IMR-90 (cell line): ENCODE measurements at regions not wholly inside any gene's neighbourhood (a gene's known extent, or its start where the extent isn't known, plus 50 kb on each side); places are given as distances from the start of the nearest gene placed in this dataset.

ENCODE experiments used
- ATAC-seq: fragments of 200-7000 bp; cut with Tn5 transposase; 2 replicates; pipeline ENCODE4 v1.9.1; 2020; ENCODE audit warnings: low read depth, mild to moderate bottlenecking, moderate library complexity
- BruUV-seq: library from RNA; stranded (reverse); fragments of 400-500 nt; replicated peaks from 2 replicates; lab custom pipeline; 2021; lab: Mats Ljungman, UMichigan
- CTCF ChIA-PET: fragments of 300-600 bp; formaldehyde crosslinking; extraction: SDS; loops from one replicate; lab custom pipeline; 2021; ENCODE audit warnings: antibody characterized with exemption; lab: Yijun Ruan, JAX
- POLR2A ChIA-PET: fragments of 300-600 bp; sonication (Branson Sonifier 250); formaldehyde crosslinking; loops from one replicate; lab custom pipeline; 2022; ENCODE audit warnings: antibody characterized with exemption; ENCODE audit not compliant: unreplicated experiment; lab: Charles Lee
- DNase-seq: peaks from one replicate; pipeline ENCODE4 v3.0.0; 2013
- H2AFZ ChIP-seq: replicated peaks from 2 replicates; pipeline ENCODE3; 2013; ENCODE audit warnings: low read length, mild to moderate bottlenecking; ENCODE audit not compliant: poor library complexity
- H2AK5ac ChIP-seq: 2 replicates; pipeline ENCODE4 v1.6.1; 2013; ENCODE audit warnings: low read depth, low read length, inconsistent platforms
- H2AK9ac ChIP-seq: replicated peaks from 2 replicates; pipeline ENCODE3; 2013; ENCODE audit warnings: mild to moderate bottlenecking, low read depth, low read length, moderate library complexity; ENCODE audit not compliant: poor library complexity
- H2BK120ac ChIP-seq: 2 replicates; pipeline ENCODE4 v1.6.1; 2013; ENCODE audit warnings: low read depth, low read length, inconsistent platforms
- H2BK15ac ChIP-seq: 3 replicates; pipeline ENCODE4 v1.6.1; 2013; ENCODE audit warnings: low read depth, low read length, inconsistent platforms
- H2BK20ac ChIP-seq: 2 replicates; pipeline ENCODE4 v1.6.1; 2013; ENCODE audit warnings: low read depth, mild to moderate bottlenecking, inconsistent platforms, low read length, moderate library complexity
- H2BK5ac ChIP-seq: 2 replicates; pipeline ENCODE4 v1.6.1; 2013; ENCODE audit warnings: mild to moderate bottlenecking, low read depth, low read length, inconsistent platforms; ENCODE audit not compliant: poor library complexity, severe bottlenecking
- H3K14ac ChIP-seq: replicated peaks from 2 replicates; pipeline ENCODE4 v1.6.1; 2013; ENCODE audit warnings: low read depth, low read length, inconsistent platforms
- H3K18ac ChIP-seq: 2 replicates; pipeline ENCODE4 v1.6.1; 2013; ENCODE audit warnings: low read depth, low read length, control low read depth
- H3K23ac ChIP-seq: 2 replicates; pipeline ENCODE4 v1.6.1; 2013; ENCODE audit warnings: low read depth, low read length, inconsistent platforms
- H3K27ac ChIP-seq: 2 replicates; pipeline ENCODE4 v1.5.1; 2013; ENCODE audit warnings: mild to moderate bottlenecking, control low read depth, low read length; ENCODE audit not compliant: insufficient read depth
- H3K27me3 ChIP-seq: 2 replicates; pipeline ENCODE4 v1.6.1; 2013; ENCODE audit warnings: low read length; ENCODE audit not compliant: control insufficient read depth, insufficient read depth
- H3K36me3 ChIP-seq: 2 replicates; pipeline ENCODE4 v1.6.1; 2013; ENCODE audit warnings: low read length, mixed read lengths; ENCODE audit not compliant: control insufficient read depth, insufficient read depth
- H3K4ac ChIP-seq: 2 replicates; pipeline ENCODE4 v1.6.1; 2013; ENCODE audit warnings: low read depth, low read length, inconsistent platforms
- H3K4me1 ChIP-seq: 2 replicates; pipeline ENCODE4 v1.6.1; 2013; ENCODE audit warnings: low read length, mixed read lengths; ENCODE audit not compliant: control insufficient read depth, insufficient read depth
- H3K4me2 ChIP-seq: 2 replicates; pipeline ENCODE4 v1.6.1; 2013; ENCODE audit warnings: low read depth, mild to moderate bottlenecking, control low read depth, low read length, moderate library complexity
- H3K4me3 ChIP-seq: 2 replicates; pipeline ENCODE4 v1.5.1; 2013; ENCODE audit warnings: low read depth, mild to moderate bottlenecking, control low read depth, low read length, moderate library complexity; ENCODE audit not compliant: insufficient read depth
- H3K56ac ChIP-seq: 2 replicates; pipeline ENCODE4 v1.6.1; 2013; ENCODE audit warnings: low read length, inconsistent platforms; ENCODE audit not compliant: insufficient read depth; ENCODE audit errors: extremely low read depth
- H3K79me1 ChIP-seq, 2 experiments: 2 replicates each; pipeline ENCODE4 v1.6.1; 2013; ENCODE audit warnings: low read length in 2 of 2, inconsistent platforms in 1 of 2, low read depth in 1 of 2
- H3K9ac ChIP-seq: 2 replicates; pipeline ENCODE4 v1.6.1; 2013; ENCODE audit warnings: low read depth, low read length, control low read depth
- H3K9me1 ChIP-seq: 2 replicates; pipeline ENCODE4 v1.6.1; 2013; ENCODE audit warnings: low read length, inconsistent platforms; ENCODE audit not compliant: insufficient read depth
- H3K9me3 ChIP-seq: 2 replicates; pipeline ENCODE4 v1.6.1; 2013; ENCODE audit warnings: low read length; ENCODE audit not compliant: control insufficient read depth, insufficient read depth
- H4K20me1 ChIP-seq: 2 replicates; pipeline ENCODE4 v1.6.1; 2013; ENCODE audit warnings: low read length, inconsistent platforms; ENCODE audit not compliant: insufficient read depth
- H4K5ac ChIP-seq: 2 replicates; pipeline ENCODE4 v1.6.1; 2013; ENCODE audit warnings: mild to moderate bottlenecking, low read depth, low read length, control low read depth
- H4K8ac ChIP-seq, 2 experiments: 2 replicates each; pipeline ENCODE4 v1.6.1; 2013; ENCODE audit warnings: low read depth in 2 of 2, low read length in 2 of 2, control low read depth in 1 of 2, inconsistent platforms in 1 of 2
- H4K91ac ChIP-seq: 2 replicates; pipeline ENCODE4 v1.6.1; 2013; ENCODE audit warnings: low read depth, low read length, inconsistent platforms; ENCODE audit not compliant: insufficient read depth
- BHLHE40 ChIP-seq: fragments of 150-350 bp; IDR thresholded peaks from 2 replicates; pipeline ENCODE4 v1.6.1; 2016; ENCODE audit warnings: mild to moderate bottlenecking, low read depth, low read length
- FOS ChIP-seq: fragments of 150-350 bp; IDR thresholded peaks from 2 replicates; pipeline ENCODE4 v1.6.1; 2016; ENCODE audit warnings: low read depth, low read length
- MAFK ChIP-seq: IDR thresholded peaks from 2 replicates; pipeline ENCODE4 v1.6.1; 2012; ENCODE audit warnings: low read depth, low read length, improper control_type of control experiment
- MAZ ChIP-seq: IDR thresholded peaks from 2 replicates; pipeline ENCODE4 v1.6.1; 2012; ENCODE audit warnings: low read depth, mild to moderate bottlenecking, low read length, improper control_type of control experiment, moderate library complexity, borderline replicate concordance
- MXI1 ChIP-seq: IDR thresholded peaks from 2 replicates; pipeline ENCODE4 v1.6.1; 2012; ENCODE audit warnings: low read depth, mild to moderate bottlenecking, low read length, moderate library complexity, borderline replicate concordance
- POLR2A ChIP-seq: IDR thresholded peaks from 2 replicates; pipeline ENCODE4 v1.6.1; 2012; ENCODE audit warnings: mild to moderate bottlenecking, low read depth, low read length
- RAD21 ChIP-seq: IDR thresholded peaks from 2 replicates; pipeline ENCODE4 v1.6.1; 2012; ENCODE audit warnings: low read length, improper control_type of control experiment
- RFX5 ChIP-seq: IDR thresholded peaks from 2 replicates; pipeline ENCODE4 v1.8.0; 2012; ENCODE audit warnings: low read depth, mild to moderate bottlenecking, low read length, moderate library complexity
- WGBS, 2 experiments: methylation state at CpG; one replicate each; pipeline versions ENCODE4 v1.1.5 to v1.1.7; 2013; ENCODE audit warnings: missing lambda C conversion rate in 2 of 2; ENCODE audit not compliant: insufficient read length in 1 of 2; ENCODE audit errors: extremely low coverage in 2 of 2; 5-methylcytosine and 5-hydroxymethylcytosine counted together
- dilution Hi-C: fragments of 300-500 bp; cut with HindIII; formaldehyde crosslinking; loops from one replicate; pipeline ENCODE4 v1.14.3; 2018; ENCODE audit warnings: low sequenced_read_pairs; ENCODE audit not compliant: unreplicated experiment
- in situ Hi-C: fragments of 300-500 bp; cut with MboI; formaldehyde crosslinking; loops from 3 replicates; pipeline ENCODE4 v1.14.3; 2019; ENCODE audit warnings: low sequenced_read_pairs, inconsistent platforms, mixed read lengths
- intact Hi-C: fragments of 100-400 bp; cut with micrococcal nuclease; formaldehyde crosslinking; loops from 2 replicates; pipeline ENCODE4 v1.10.0; 2022
- TF ChIP-seq, protein P1 (sequence below): fragments of 150-350 bp; IDR thresholded peaks from 2 replicates; pipeline ENCODE4 v1.6.1; 2017; ENCODE audit warnings: mild to moderate bottlenecking, antibody characterized with exemption, low read length, low read depth
- TF ChIP-seq, protein P2 (sequence below): fragments of 150-350 bp; IDR thresholded peaks from 2 replicates; pipeline ENCODE4 v1.6.1; 2016; ENCODE audit warnings: low read depth, mild to moderate bottlenecking, low read length, moderate library complexity, borderline replicate concordance

DNA sequence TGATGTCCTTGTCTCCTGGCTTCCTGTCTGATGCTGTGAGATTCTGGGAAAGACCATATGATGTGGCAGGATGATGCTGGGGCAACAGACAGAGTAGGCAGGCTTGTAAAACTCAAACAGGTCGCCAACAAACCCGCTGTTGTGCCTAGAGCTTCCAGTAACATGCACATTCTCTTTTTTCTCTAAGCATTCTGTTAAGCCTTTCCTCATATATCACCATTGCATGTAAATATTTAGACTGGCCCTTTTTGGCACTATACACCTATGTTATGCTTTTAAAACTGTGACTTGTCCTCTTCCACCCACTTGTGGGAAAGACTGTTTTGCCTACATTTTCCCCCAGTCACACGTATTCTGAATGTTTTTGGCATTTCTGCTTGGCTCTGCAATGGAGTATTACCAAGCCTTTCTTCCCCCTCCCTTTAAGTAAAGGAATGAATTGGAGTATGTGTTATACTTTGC lies 250.4 kb upstream of the TANK start:
- H3K9me1 ChIP-seq, result peaks cover 2% of the 10 kb centered on the region; the same call in 1 of the 2 replicates
- intact Hi-C loops (loop anchor here (1.0 kb wide), 1 partner anchor 8 kb away; no protein-coding TSS in a partner anchor), dilution Hi-C loops (no loop called here), in situ Hi-C loops (no loop called here)
- H3K23ac ChIP-seq, result peak overlapping the region; percentile 41
- H2BK5ac ChIP-seq, result peak overlapping the region; percentile 29
- no peak overlapping the region for H3K56ac ChIP-seq
- H3K9me3 ChIP-seq, result no peaks in the 10 kb centered on the region
- ATAC-seq (peak; percentile 69), DNase-seq (peak; percentile 72)
- H3K4ac ChIP-seq, result peak overlapping the region; percentile 61
- H2BK20ac ChIP-seq, result peak overlapping the region; percentile 63
- peak overlapping the region; percentile 58 for H2BK120ac ChIP-seq
- H3K9ac ChIP-seq, result no peak overlapping the region
- no peaks in the 10 kb centered on the region for H4K20me1 ChIP-seq
- ChIA-PET CTCF (no interaction called here), POLR2A (no interaction called here)
- H4K91ac ChIP-seq, result peak overlapping the region; percentile 27; the same call in 1 of the 2 replicates
- H2AFZ ChIP-seq, result no peak overlapping the region
- peak overlapping the region; percentile 41; the same call in 1 of the 2 replicates for H3K14ac ChIP-seq
- H4K8ac ChIP-seq, result peak overlapping the region in 1 of 2 experiments; percentile 43; a peak in 1 of 4 replicates
- H3K18ac ChIP-seq, result peak overlapping the region; percentile 66; the same call in 1 of the 2 replicates
- no peaks in the 10 kb centered on the region for H3K36me3 ChIP-seq
- 0% methylated on average over 1 of the region's 3 CpGs; no CpG with 5 or more reads in 1 of the 2 experiments for WGBS, 2 experiments
- H3K4me3 ChIP-seq, result no peak overlapping the region
- no peak overlapping the region for H2AK9ac ChIP-seq
- H3K79me1 ChIP-seq, result no peaks in the 10 kb centered on the region
- BruUV-seq, result no TSS peak
- TF ChIP-seq, protein P1, sequence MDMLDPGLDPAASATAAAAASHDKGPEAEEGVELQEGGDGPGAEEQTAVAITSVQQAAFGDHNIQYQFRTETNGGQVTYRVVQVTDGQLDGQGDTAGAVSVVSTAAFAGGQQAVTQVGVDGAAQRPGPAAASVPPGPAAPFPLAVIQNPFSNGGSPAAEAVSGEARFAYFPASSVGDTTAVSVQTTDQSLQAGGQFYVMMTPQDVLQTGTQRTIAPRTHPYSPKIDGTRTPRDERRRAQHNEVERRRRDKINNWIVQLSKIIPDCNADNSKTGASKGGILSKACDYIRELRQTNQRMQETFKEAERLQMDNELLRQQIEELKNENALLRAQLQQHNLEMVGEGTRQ, result no peak
- TF ChIP-seq MAFK (no peak), MAZ (no peak), FOS (peak; percentile 26; the same call in 1 of the 2 replicates), MXI1 (no peak), BHLHE40 (peak; percentile 25; the same call in 1 of the 2 replicates), RFX5 (no peak), POLR2A (no peak), RAD21 (no peak)
- TF ChIP-seq, protein P2, sequence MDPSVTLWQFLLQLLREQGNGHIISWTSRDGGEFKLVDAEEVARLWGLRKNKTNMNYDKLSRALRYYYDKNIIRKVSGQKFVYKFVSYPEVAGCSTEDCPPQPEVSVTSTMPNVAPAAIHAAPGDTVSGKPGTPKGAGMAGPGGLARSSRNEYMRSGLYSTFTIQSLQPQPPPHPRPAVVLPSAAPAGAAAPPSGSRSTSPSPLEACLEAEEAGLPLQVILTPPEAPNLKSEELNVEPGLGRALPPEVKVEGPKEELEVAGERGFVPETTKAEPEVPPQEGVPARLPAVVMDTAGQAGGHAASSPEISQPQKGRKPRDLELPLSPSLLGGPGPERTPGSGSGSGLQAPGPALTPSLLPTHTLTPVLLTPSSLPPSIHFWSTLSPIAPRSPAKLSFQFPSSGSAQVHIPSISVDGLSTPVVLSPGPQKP, result no peak
- H3K27me3 ChIP-seq, result no peaks in the 10 kb centered on the region
- peak overlapping the region; percentile 50; the same call in 1 of the 3 replicates for H2BK15ac ChIP-seq
- H2AK5ac ChIP-seq, result 0 out of 2 replicates have a peak overlapping the region, but pooled peaks have one; percentile 18
- peaks cover 10% of the 10 kb centered on the region for H3K4me1 ChIP-seq
- peak overlapping the region; percentile 67 for H4K5ac ChIP-seq
- peak overlapping the region; percentile 60 for H3K4me2 ChIP-seq
- peak overlapping the region; percentile 51; the same call in 1 of the 2 replicates for H3K27ac ChIP-seq
